ENCODE measurements at regions not wholly inside any gene's neighbourhood (a gene's known extent, or its start where the extent isn't known, plus 50 kb on each side); places are given as distances from the start of the nearest gene placed in this dataset.

DNA sequence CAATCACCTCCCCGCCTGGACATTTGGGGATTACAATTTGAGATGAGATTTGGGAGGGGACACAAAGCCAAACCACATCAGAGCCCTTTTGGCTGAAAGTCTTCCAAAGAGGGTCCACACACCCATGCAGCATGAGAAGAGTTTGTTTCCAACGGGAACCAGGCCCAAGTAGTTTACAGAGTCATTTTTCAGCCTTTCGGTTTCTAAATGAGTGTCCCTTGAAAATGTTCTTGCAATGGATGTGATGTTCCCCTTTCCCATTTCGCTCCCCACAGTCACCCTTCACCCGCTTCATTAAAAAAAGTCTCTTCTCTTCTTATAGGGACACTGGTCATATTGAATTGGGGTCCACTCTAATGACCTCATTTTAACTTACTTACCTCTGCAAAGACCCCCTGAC, 157.4 kb downstream of the ARL4C start:
- no peaks in the 10 kb centered on the region for H3K27me3 ChIP-seq
- DNase-seq: peak in 1 of 7 donors; percentile 8
- no peaks in the 10 kb centered on the region for H3K9me3 ChIP-seq (replicated peaks in 1 of 3)
- no peaks in the 10 kb centered on the region for H3K36me3 ChIP-seq (replicated peaks in 1 of 2)
- no peak overlapping the region for H3K4me3 ChIP-seq
- TF ChIP-seq, protein P1, sequence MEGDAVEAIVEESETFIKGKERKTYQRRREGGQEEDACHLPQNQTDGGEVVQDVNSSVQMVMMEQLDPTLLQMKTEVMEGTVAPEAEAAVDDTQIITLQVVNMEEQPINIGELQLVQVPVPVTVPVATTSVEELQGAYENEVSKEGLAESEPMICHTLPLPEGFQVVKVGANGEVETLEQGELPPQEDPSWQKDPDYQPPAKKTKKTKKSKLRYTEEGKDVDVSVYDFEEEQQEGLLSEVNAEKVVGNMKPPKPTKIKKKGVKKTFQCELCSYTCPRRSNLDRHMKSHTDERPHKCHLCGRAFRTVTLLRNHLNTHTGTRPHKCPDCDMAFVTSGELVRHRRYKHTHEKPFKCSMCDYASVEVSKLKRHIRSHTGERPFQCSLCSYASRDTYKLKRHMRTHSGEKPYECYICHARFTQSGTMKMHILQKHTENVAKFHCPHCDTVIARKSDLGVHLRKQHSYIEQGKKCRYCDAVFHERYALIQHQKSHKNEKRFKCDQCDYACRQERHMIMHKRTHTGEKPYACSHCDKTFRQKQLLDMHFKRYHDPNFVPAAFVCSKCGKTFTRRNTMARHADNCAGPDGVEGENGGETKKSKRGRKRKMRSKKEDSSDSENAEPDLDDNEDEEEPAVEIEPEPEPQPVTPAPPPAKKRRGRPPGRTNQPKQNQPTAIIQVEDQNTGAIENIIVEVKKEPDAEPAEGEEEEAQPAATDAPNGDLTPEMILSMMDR (IDR thresholded peaks at IDR 0.05): no peak
- no peak for TF ChIP-seq POLR2A (IDR thresholded peaks at IDR 0.05)
- intact Hi-C loops (cut with DNase I): no loop called here
- WGBS, 4 donors: 79 to 85% (median 80%) methylated on average over 5 of the region's 5 CpGs
- H3K27ac ChIP-seq: peak overlapping the region in 2 of 5 donors; percentile 0 to 53
- no peaks in the 10 kb centered on the region for H3K4me1 ChIP-seq (replicated peaks in 1 of 2)

DNA sequence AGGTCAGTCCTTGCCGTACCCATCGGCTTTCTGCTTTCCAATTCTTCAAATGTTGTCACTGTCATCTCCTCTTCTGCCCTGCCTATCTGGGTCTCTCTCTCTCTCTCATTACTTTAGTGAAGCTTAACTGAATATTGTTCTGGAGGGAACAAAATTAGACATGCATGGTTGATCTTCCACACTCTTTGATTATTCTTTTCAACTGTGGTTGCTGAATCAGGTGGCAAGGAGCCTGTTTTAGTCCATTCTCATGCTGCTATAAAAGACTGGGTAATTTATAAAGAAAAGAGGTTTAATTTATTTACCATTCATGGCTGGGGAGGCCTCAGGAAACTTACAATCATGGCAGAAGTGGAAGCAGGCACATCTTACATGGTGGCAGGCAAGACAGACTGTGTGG, 157.9 kb downstream of the ARL4C start:
- no peak for DNase-seq
- H3K27me3 ChIP-seq: no peaks in the 10 kb centered on the region
- no peak overlapping the region for H3K4me3 ChIP-seq
- no peak for TF ChIP-seq POLR2A (IDR thresholded peaks at IDR 0.05)
- TF ChIP-seq, protein P1 (IDR thresholded peaks at IDR 0.05): no peak
- peak overlapping the region in 2 of 5 donors; percentile 0 to 53 for H3K27ac ChIP-seq
- H3K36me3 ChIP-seq (replicated peaks in 1 of 2): no peaks in the 10 kb centered on the region
- intact Hi-C loops (cut with DNase I): no loop called here
- H3K4me1 ChIP-seq (replicated peaks in 1 of 2): no peaks in the 10 kb centered on the region
- no peaks in the 10 kb centered on the region for H3K9me3 ChIP-seq (replicated peaks in 1 of 3)
- WGBS, 4 donors: 82 to 95% (median 91%) methylated on average over 2 of the region's 2 CpGs

DNA sequence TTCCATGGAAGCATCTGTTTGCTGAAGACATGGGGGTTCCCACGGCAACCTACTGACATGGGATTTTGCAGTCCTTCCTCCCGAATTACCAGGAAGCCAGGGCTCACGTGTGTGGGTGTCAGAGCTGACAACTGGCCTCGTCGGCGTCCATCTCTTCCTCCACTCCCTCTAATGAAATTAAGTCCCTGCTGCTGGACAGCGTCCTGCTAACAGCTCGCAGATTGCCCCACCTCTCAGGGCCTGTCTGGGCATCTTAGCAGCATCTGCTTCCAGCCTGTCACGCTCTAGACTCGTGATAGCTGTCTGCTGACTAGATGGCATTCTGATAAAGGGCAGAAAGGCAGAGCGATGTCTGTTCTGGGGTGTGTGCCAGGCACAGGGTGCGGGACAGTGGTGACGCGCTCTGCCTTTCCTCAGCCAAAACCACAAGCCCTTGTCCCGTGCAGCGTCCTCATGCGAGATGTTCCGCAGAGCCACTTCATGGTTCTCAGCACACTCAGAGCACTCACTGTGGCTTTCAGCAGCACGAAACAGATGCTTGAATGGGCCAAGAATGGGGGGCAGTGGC, 161.1 kb downstream of the ARL4C start:
- H3K27me3 ChIP-seq: no peaks in the 10 kb centered on the region
- 42 to 46% (median 43%) methylated on average over 18 to 19 of the region's 19 CpGs for WGBS, 4 donors
- intact Hi-C loops (cut with DNase I): no loop called here
- no peaks in the 10 kb centered on the region for H3K9me3 ChIP-seq (replicated peaks in 1 of 3)
- H3K36me3 ChIP-seq (replicated peaks in 1 of 2): no peaks in the 10 kb centered on the region
- no peak overlapping the region for H3K4me3 ChIP-seq
- H3K27ac ChIP-seq: peak overlapping the region in 2 of 5 donors; percentile 68 to 71
- TF ChIP-seq, protein P1 (IDR thresholded peaks at IDR 0.05): no peak
- no peak for TF ChIP-seq POLR2A (IDR thresholded peaks at IDR 0.05)
- H3K4me1 ChIP-seq (replicated peaks in 1 of 2): no peaks in the 10 kb centered on the region
- peak; percentile 64 to 96 (median 73) for DNase-seq

DNA sequence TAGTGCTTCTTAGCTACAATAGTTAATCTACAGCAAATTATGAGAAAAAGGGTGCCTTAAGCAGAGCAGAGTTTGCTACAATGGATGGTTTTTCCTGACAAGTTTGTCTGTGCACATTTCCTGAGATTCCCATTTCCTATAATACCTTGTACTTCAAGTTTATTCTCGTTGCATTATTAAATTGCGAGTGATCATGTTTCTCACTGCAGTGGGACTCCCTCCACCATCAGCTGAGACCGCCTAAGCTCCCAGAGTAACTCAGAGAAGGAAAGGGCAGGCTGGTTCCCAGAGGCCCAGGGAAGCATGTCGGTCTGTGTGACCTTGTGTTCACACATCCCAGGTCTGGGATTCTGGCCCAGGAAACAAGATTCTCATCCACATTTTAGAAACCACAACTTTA, 162.1 kb downstream of the ARL4C start:
- TF ChIP-seq, protein P1 (IDR thresholded peaks at IDR 0.05): no peak
- no peak for TF ChIP-seq POLR2A (IDR thresholded peaks at IDR 0.05)
- H3K36me3 ChIP-seq (replicated peaks in 1 of 2): no peaks in the 10 kb centered on the region
- intact Hi-C loops (cut with DNase I): no loop called here
- H3K4me1 ChIP-seq (replicated peaks in 1 of 2): no peaks in the 10 kb centered on the region
- no peaks in the 10 kb centered on the region for H3K9me3 ChIP-seq (replicated peaks in 1 of 3)
- H3K4me3 ChIP-seq: no peak overlapping the region
- peak overlapping the region in 1 of 5 donors; percentile 71 for H3K27ac ChIP-seq
- DNase-seq: no peak
- 66 to 73% (median 70%) methylated on average over 4 of the region's 4 CpGs for WGBS, 4 donors
- no peaks in the 10 kb centered on the region for H3K27me3 ChIP-seq
